ENCODE measurements at regions not wholly inside any gene's neighbourhood (a gene's known extent, or its start where the extent isn't known, plus 50 kb on each side); places are given as distances from the start of the nearest gene placed in this dataset.

DNA sequence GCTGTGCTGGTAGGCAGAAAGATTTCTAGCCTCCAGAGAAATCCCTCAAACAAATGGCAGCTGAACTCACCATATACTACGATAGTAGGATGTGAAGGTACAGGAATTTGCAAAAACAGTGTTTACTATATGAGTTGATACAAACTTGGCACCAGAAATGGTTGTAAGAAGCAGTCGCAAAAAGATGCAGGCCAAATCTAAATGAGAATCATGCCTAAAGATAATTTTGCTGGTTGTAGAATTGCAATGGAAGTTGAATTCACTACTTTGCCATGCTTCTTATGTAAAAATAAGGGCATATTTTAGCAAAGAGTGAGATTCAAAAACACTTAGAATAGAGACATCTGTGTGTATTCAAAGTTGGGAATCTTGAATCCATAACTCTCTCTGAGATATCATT, 924.7 kb downstream of the SUCLG1 start:
- Histone ChIP-seq H3K27me3 (no peaks in the 10 kb centered on the region), H3K27ac (no peak overlapping the region), H3K4me3 (no peak overlapping the region), H3K4me1 (no peaks in the 10 kb centered on the region), H3K9me3 (no peaks in the 10 kb centered on the region), H3K36me3 (no peaks in the 10 kb centered on the region)
- ATAC-seq: no peak
- TF ChIP-seq, protein P1, sequence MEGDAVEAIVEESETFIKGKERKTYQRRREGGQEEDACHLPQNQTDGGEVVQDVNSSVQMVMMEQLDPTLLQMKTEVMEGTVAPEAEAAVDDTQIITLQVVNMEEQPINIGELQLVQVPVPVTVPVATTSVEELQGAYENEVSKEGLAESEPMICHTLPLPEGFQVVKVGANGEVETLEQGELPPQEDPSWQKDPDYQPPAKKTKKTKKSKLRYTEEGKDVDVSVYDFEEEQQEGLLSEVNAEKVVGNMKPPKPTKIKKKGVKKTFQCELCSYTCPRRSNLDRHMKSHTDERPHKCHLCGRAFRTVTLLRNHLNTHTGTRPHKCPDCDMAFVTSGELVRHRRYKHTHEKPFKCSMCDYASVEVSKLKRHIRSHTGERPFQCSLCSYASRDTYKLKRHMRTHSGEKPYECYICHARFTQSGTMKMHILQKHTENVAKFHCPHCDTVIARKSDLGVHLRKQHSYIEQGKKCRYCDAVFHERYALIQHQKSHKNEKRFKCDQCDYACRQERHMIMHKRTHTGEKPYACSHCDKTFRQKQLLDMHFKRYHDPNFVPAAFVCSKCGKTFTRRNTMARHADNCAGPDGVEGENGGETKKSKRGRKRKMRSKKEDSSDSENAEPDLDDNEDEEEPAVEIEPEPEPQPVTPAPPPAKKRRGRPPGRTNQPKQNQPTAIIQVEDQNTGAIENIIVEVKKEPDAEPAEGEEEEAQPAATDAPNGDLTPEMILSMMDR (IDR thresholded peaks at IDR 0.05): no peak
- no peak for TF ChIP-seq POLR2A (IDR thresholded peaks at IDR 0.05)
- intact Hi-C loops (cut with DNase I): no loop called here
- WGBS, 4 donors: 78 to 88% (median 85%) methylated on average over 2 of the region's 2 CpGs
- DNase-seq: no peak

DNA sequence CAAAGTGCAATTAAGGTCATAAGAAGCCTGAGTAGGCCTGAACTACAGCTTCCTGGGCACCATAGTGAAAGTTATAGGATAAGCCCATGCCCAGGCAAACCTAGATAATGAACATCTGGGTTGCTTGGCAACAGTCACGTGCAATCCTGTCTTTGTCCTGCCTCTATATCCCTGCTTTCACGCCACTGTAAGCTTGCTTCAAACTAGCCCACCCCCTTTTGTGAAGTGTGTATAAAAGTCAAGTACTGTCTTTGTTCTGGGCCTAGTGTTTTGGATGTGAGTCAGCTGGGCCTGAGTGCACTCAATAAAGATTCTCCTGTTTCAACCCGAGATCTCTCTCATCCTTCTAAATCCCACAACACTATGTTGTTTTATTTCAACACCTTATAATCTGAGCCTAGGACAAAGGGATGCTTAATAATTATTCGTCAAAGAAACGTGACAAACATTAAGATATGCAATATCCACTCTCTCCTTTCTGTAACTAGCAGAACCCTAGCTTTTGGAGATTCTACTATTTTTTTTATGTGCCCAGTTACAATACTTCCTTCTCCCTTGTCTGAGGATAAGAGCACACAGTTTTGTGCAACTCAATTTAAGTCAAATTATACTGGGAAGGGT, 927.8 kb downstream of the SUCLG1 start:
- intact Hi-C loops (cut with DNase I): no loop called here
- DNase-seq: no peak
- Histone ChIP-seq H3K9me3 (no peaks in the 10 kb centered on the region), H3K27ac (no peak overlapping the region), H3K27me3 (no peaks in the 10 kb centered on the region), H3K4me3 (no peak overlapping the region), H3K36me3 (no peaks in the 10 kb centered on the region), H3K4me1 (no peaks in the 10 kb centered on the region)
- no peak for ATAC-seq
- 49 to 76% (median 55%) methylated on average over 5 of the region's 5 CpGs for WGBS, 4 donors
- TF ChIP-seq POLR2A (IDR thresholded peaks at IDR 0.05): no peak
- TF ChIP-seq, protein P1 (IDR thresholded peaks at IDR 0.05): no peak

DNA sequence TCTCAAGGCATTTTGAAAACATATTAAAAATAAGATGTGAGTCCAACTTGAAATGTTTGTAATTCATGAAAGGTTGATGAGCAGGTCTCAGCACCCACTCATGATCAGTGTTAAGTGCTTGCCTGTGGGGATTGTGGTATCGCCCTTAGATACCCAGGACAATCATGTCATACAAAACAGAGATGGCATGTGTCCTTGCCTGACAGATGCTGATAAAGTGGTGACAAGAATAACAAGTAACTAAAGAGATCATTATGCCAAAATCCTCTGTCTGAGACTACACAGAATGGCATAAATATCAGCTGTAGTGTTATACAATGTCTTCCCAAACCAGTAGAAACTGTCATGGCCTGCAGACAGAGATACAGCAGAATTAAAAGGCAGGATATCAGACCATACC, 930.3 kb downstream of the SUCLG1 start:
- no peaks in the 10 kb centered on the region for H3K4me1 ChIP-seq
- H3K27ac ChIP-seq: no peak overlapping the region
- H3K4me3 ChIP-seq: no peak overlapping the region
- H3K27me3 ChIP-seq: no peaks in the 10 kb centered on the region
- WGBS, 4 donors: 41 to 74% (median 49%) methylated on average over 1 of the region's 1 CpG
- no peak for TF ChIP-seq POLR2A (IDR thresholded peaks at IDR 0.05)
- TF ChIP-seq, protein P1 (IDR thresholded peaks at IDR 0.05): no peak
- no peak for ATAC-seq
- no peaks in the 10 kb centered on the region for H3K9me3 ChIP-seq
- DNase-seq: no peak
- H3K36me3 ChIP-seq: no peaks in the 10 kb centered on the region
- intact Hi-C loops (cut with DNase I): no loop called here

DNA sequence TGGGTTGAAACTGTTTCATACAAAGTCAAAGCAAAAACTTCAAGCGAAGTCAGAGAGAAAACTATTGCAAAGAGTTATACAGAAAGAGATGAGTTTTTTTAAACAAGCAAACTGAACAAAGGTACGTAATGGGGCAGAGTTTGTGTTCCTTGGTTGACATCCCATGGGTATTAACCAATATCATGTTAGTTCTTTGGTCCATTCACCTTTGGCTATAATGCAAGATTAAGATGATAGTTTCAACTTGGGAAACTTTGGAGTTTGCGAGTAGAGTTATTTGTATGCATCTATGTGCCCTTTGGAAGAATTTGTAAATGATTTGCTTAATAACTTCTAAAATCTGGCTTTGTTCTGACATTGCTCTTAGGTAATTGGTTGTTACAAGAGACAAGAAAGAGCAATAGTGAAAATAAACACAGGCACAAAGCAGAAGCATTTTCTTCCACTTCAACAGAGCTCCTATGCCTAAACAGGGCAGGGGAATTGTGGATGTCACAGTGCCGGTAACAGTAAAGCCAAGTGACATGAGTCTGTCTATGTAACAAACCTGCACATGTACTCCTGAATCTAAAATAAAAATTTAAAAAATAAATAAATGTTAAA, 936.1 kb downstream of the SUCLG1 start:
- WGBS, 4 donors: 90 to 94% (median 94%) methylated on average over 4 of the region's 4 CpGs

More for the DNA sequence above, 936.1 kb downstream of the SUCLG1 start:
- no peaks in the 10 kb centered on the region for H3K27me3 ChIP-seq
- H3K27ac ChIP-seq: no peak overlapping the region
- H3K4me1 ChIP-seq: no peaks in the 10 kb centered on the region
- no peak for DNase-seq
- TF ChIP-seq, protein P1 (IDR thresholded peaks at IDR 0.05): no peak
- no peak for TF ChIP-seq POLR2A (IDR thresholded peaks at IDR 0.05)
- intact Hi-C loops (cut with DNase I): loop anchor here in 1 of 10 donors (5.0 kb wide), 1 partner anchor 49 kb away; no protein-coding TSS in a partner anchor
- no peak overlapping the region for H3K4me3 ChIP-seq
- H3K9me3 ChIP-seq: peaks cover 0 to 3% (median 0%) of the 10 kb centered on the region in 12 donors
- H3K36me3 ChIP-seq: no peaks in the 10 kb centered on the region
- ATAC-seq: no peak

All from heart left ventricle (tissue), 16 donors.